ENCODE measurements at regions not wholly inside any gene's neighbourhood (a gene's known extent, or its start where the extent isn't known, plus 50 kb on each side); places are given as distances from the start of the nearest gene placed in this dataset.
A peak's percentile ranks its signal among the peaks of the same experiment; 100 is the strongest.
"Not testable (repeated sequence)": the region's sequence is repeated elsewhere in the genome, so short reads cannot be mapped to it uniquely, and the experiment has no call there.

DNA sequence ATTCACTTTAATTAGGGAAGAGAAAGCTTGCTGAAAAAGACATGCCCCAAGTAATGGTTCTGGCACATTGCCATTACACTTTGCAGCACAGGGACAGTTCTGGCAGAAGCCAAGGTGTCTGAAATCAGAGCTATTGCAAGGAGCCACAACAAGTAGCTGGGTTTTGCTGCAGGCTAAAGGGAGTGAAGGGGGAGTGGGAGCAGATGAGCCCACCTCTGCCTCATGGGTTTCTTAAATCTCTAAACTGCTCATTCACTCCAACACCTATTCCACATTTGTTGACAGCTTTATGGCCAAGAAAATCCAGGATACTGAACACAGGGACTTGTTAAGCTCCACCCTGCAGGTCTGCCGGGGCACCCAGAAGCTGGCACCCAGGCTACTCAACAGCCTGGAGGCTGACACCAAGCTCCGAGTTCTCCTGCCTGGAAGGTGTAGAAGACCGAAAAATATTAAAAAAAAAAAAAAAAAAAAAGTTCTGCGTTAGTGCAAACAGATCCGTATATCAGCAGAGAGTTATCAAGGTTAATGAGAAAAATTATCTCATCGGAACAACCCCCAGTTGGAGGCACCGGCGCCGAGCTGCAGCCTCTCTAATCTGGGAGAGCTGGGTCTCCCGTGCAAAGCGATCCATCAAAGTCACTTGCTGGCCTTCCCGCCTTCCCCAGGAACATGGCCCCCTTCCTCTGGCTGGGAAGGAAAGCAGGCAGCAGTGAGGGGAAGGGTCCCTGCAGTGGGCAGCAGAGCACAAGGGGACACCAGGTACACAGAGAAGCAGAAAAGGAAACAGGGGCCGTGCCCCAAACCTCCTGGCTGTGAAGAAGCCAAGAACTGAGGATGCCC, 123.7 kb downstream of the HNMT start:
- H3K36me3 ChIP-seq, result no peaks in the 10 kb centered on the region
- H3K9me3 ChIP-seq, result no peaks in the 10 kb centered on the region
- H3K4me3 ChIP-seq, result no peak overlapping the region
- intact Hi-C loops (cut with DNase I), result no loop called here
- WGBS, result 59% methylated on average over 13 of the region's 13 CpGs
- H3K27ac ChIP-seq (replicated peaks in 1 of 4), result no peak overlapping the region
- peaks cover 0 to 17% (median 9%) of the 10 kb centered on the region in 4 donors for H3K4me1 ChIP-seq
- no peak for DNase-seq (ENCODE audit: extremely low spot score)
- no peaks in the 10 kb centered on the region for H3K27me3 ChIP-seq
- no peak for TF ChIP-seq EP300 (IDR thresholded peaks at IDR 0.05)
- TF ChIP-seq, protein P1, sequence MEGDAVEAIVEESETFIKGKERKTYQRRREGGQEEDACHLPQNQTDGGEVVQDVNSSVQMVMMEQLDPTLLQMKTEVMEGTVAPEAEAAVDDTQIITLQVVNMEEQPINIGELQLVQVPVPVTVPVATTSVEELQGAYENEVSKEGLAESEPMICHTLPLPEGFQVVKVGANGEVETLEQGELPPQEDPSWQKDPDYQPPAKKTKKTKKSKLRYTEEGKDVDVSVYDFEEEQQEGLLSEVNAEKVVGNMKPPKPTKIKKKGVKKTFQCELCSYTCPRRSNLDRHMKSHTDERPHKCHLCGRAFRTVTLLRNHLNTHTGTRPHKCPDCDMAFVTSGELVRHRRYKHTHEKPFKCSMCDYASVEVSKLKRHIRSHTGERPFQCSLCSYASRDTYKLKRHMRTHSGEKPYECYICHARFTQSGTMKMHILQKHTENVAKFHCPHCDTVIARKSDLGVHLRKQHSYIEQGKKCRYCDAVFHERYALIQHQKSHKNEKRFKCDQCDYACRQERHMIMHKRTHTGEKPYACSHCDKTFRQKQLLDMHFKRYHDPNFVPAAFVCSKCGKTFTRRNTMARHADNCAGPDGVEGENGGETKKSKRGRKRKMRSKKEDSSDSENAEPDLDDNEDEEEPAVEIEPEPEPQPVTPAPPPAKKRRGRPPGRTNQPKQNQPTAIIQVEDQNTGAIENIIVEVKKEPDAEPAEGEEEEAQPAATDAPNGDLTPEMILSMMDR (IDR thresholded peaks at IDR 0.05), result no peak

DNA sequence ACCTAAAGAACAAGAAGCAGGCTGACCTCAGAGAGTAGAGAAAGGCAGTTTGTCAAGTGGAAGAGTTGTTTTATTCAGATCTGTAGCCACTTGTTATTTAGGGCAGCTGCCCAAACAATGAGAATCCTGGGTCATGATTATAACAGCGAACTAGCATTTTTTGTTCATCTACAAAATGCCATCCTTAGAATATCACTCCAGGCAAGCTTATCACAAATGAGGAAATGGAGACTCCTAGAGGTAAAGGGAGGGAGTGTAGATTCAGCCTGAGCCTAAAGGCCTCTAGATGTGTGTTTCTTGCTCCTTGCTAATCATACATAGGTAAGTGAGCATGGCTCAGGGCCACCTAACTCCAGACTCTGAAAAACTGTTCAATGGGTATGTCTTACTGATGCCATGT, 126.1 kb downstream of the HNMT start:
- intact Hi-C loops (cut with DNase I), result no loop called here
- TF ChIP-seq, protein P1 (IDR thresholded peaks at IDR 0.05), result peak; percentile 27 to 50 (median 30)
- no peak for TF ChIP-seq POLR2AphosphoS5 (IDR thresholded peaks at IDR 0.05)
- Histone ChIP-seq H3K27me3 (no peaks in the 10 kb centered on the region), H3K27ac (replicated peaks in 1 of 4) (no peak overlapping the region), H3K36me3 (no peaks in the 10 kb centered on the region), H3K9me3 (no peaks in the 10 kb centered on the region), H3K4me1 (peaks cover 0 to 17% (median 9%) of the 10 kb centered on the region in 4 donors), H3K4me3 (no peak overlapping the region)
- DNase-seq (ENCODE audit: extremely low spot score), result no peak
- WGBS, result 100% methylated on average over 1 of the region's 1 CpG

DNA sequence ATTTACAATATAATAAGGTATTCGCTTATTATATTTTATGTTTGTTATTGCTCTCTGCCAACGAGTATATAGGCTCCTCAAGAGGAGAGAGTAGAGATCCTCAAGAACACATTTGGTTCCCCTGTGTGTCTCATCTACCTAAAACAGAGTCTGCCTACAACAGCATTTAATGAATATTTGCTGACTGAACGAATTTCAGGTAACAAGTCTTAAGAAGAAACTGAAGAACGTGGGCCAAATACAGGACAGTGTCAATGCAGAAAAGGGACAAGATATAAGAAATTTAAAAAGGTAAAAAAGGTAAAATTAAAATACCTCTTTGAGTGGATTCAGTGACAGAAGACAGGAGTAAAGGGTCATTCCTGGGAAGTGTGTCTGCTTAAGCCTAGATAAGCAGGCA, 129.2 kb downstream of the HNMT start:
- no peak for DNase-seq (ENCODE audit: extremely low spot score)
- Histone ChIP-seq H3K4me3 (no peak overlapping the region), H3K36me3 (no peaks in the 10 kb centered on the region), H3K27ac (replicated peaks in 1 of 4) (no peak overlapping the region), H3K27me3 (no peaks in the 10 kb centered on the region), H3K9me3 (no peaks in the 10 kb centered on the region), H3K4me1 (no peaks in the 10 kb centered on the region)
- WGBS, result 93% methylated on average over 4 of the region's 4 CpGs
- intact Hi-C loops (cut with DNase I), result no loop called here
- TF ChIP-seq POLR2A (IDR thresholded peaks at IDR 0.05; ENCODE audit: low read depth) (no peak), EP300 (IDR thresholded peaks at IDR 0.05) (no peak), POLR2AphosphoS5 (IDR thresholded peaks at IDR 0.05) (no peak)
- TF ChIP-seq, protein P1 (IDR thresholded peaks at IDR 0.05), result no peak

DNA sequence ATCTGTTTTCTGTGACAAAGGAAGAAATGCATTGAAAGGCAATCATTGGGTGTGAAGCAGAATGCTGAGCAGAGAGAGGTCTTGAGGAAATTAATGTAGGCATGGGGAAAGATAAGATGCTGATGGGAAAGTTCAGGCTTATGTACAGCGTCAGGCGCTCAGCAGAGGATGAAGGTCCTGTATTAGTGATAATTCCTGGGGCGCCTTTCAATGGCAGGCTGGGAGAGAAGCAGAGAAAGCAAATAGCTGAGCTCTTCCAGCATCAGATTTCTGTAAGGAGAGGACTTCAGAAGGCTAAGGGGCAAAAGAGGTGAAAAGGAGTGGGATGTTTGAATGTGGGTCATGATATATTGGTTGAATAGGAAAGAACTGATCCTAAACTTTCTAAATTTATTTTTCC, 129.8 kb downstream of the HNMT start:
- no peak overlapping the region for H3K27ac ChIP-seq (replicated peaks in 1 of 4)
- DNase-seq (ENCODE audit: extremely low spot score), result no peak
- no peak for TF ChIP-seq POLR2AphosphoS5 (IDR thresholded peaks at IDR 0.05)
- no peak for TF ChIP-seq POLR2A (IDR thresholded peaks at IDR 0.05; ENCODE audit: low read depth)
- no peak for TF ChIP-seq EP300 (IDR thresholded peaks at IDR 0.05)
- TF ChIP-seq, protein P1 (IDR thresholded peaks at IDR 0.05), result no peak
- no peaks in the 10 kb centered on the region for H3K9me3 ChIP-seq
- H3K27me3 ChIP-seq, result no peaks in the 10 kb centered on the region
- intact Hi-C loops (cut with DNase I), result no loop called here
- 87% methylated on average over 3 of the region's 3 CpGs for WGBS
- no peaks in the 10 kb centered on the region for H3K36me3 ChIP-seq
- H3K4me3 ChIP-seq, result no peak overlapping the region
- H3K4me1 ChIP-seq, result no peaks in the 10 kb centered on the region

DNA sequence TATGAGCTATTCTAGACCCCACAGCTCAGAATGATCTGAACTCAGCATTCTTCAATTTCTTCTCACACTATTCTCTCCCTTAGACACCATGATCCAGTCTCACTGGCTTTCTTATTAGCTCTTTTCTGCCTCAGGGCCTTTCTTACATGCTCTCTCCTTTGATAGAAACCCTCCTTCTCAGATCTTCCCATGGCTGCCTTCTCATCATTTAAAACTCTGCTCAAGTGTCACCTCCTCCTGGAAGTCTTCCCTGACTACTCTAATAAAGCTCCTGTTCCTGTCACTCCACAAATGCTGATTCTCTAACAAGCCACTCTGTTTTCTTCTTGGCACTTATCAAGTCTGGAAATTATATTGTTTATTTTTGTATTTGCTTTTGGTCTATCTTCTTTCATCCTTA, 131.1 kb downstream of the HNMT start:
- no peak overlapping the region for H3K4me3 ChIP-seq
- no peaks in the 10 kb centered on the region for H3K4me1 ChIP-seq
- H3K9me3 ChIP-seq, result no peaks in the 10 kb centered on the region
- no peaks in the 10 kb centered on the region for H3K36me3 ChIP-seq
- TF ChIP-seq, protein P1 (IDR thresholded peaks at IDR 0.05), result no peak
- TF ChIP-seq EP300 (IDR thresholded peaks at IDR 0.05) (no peak), POLR2A (IDR thresholded peaks at IDR 0.05; ENCODE audit: low read depth) (no peak), POLR2AphosphoS5 (IDR thresholded peaks at IDR 0.05) (no peak)
- H3K27ac ChIP-seq (replicated peaks in 1 of 4), result no peak overlapping the region
- DNase-seq (ENCODE audit: extremely low spot score), result no peak
- intact Hi-C loops (cut with DNase I), result no loop called here
- H3K27me3 ChIP-seq, result no peaks in the 10 kb centered on the region

DNA sequence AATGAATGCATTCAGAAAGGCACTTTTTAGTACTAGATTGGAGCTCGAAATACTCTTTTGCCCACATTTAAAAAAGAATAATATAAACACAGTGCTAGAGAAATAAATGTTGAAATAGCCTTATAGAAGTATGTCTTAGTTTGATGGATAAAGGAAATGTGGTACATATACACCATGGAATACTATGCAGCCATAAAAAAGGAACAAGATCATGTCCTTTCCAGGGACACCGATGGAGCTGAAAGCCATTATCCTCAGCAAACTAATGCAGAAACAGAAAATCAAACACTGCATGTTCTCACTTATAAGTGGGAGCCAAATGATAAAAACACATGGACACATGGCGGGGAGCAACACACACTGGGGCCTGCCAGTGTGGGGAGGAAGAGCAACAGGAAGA, 135.0 kb downstream of the HNMT start:
- DNase-seq (ENCODE audit: extremely low spot score); H3K27me3 ChIP-seq; H3K36me3 ChIP-seq; H3K27ac ChIP-seq (replicated peaks in 1 of 4); H3K9me3 ChIP-seq; H3K4me1 ChIP-seq; intact Hi-C loops (cut with DNase I); H3K4me3 ChIP-seq: not testable (repeated sequence)
- WGBS, result 96% methylated on average over 3 of the region's 3 CpGs

All from esophagus muscularis mucosa (tissue), 4 donors.